AML-193 (cell line): ENCODE measurements at regions not wholly inside any gene's neighbourhood (a gene's known extent, or its start where the extent isn't known, plus 50 kb on each side); places are given as distances from the start of the nearest gene placed in this dataset.
"Not testable (repeated sequence)": the region's sequence is repeated elsewhere in the genome, so short reads cannot be mapped to it uniquely, and the experiment has no call there.

ENCODE experiments used
- DNase-seq, 2 experiments: peaks; one replicate each; lab custom pipeline; 2025; lab: John Stamatoyannopoulos, UW

DNA sequence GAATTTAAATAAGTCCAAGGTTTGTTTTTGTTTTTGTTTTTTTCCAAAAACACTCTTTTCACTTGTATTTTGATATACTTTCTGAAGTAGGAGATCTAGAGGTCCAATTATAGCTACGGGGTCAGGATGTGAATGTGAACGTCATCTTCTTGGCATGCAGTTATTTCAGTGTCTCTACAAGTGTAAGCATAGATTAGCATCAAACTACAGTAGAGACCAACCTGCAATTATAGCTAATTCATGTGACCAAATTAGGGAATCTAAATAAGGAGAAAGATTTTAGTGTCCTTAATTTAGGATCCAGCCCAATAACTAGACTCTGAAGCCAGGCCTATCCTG is 107.3 kb upstream of the PALMD start:
- no peak for DNase-seq

DNA sequence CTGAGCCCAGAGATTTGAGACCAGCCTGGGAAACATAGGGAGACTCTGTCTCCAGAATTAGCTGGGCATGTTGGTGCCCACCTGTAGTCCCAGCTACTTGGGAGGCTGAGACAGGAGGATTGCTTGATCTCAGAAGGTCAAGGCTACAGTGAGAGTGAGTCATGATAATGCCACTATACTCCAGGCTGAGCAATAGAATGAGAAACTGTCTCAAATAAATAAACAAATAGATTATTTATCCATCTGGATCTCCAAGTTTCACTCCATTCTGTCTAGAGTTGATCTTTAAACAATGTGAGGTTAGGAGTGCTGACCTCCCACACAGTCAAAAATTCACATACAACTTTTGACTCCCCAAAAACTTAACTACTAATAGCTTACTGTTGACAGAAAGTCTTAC is 106.8 kb upstream of the PALMD start:
- no peak for DNase-seq

DNA sequence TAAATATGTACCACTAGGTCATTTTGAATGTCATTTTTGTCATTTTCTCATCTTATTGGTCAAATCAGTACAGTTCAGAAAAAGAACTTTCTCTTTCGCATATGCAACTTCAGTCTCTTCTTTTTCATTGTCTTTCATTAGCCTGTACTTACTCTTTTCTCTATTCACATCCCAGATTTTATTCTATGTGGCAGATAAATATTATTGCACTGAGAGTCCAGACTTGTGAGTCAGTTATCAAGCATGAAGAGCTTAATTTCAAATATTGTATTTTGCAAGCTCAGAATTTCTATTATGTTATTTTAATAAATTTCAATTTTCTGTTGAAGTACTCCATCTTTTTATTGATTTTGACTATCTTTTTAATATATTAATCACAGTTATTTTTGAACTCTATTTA is 105.2 kb upstream of the PALMD start:
- no peak for DNase-seq

DNA sequence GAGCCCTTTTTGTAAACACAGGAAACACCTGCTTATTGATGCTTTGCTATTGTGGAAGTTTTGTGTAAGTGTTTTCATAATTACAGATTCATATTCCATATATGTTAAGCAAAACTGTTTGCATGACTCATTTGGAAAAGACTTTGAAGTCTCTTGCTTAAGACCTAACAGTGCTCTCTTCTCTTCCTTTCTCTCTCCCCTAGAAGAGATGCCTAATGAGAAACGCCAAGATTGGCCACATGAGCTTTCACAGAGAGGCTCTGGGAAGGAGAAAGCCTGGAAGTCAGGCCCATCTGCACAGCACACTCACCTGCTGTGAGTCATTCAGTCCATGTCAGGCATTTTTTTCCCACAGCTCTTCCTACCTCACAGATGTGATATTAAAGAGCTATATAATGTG is 101.6 kb upstream of the PALMD start:
- DNase-seq = no peak

DNA sequence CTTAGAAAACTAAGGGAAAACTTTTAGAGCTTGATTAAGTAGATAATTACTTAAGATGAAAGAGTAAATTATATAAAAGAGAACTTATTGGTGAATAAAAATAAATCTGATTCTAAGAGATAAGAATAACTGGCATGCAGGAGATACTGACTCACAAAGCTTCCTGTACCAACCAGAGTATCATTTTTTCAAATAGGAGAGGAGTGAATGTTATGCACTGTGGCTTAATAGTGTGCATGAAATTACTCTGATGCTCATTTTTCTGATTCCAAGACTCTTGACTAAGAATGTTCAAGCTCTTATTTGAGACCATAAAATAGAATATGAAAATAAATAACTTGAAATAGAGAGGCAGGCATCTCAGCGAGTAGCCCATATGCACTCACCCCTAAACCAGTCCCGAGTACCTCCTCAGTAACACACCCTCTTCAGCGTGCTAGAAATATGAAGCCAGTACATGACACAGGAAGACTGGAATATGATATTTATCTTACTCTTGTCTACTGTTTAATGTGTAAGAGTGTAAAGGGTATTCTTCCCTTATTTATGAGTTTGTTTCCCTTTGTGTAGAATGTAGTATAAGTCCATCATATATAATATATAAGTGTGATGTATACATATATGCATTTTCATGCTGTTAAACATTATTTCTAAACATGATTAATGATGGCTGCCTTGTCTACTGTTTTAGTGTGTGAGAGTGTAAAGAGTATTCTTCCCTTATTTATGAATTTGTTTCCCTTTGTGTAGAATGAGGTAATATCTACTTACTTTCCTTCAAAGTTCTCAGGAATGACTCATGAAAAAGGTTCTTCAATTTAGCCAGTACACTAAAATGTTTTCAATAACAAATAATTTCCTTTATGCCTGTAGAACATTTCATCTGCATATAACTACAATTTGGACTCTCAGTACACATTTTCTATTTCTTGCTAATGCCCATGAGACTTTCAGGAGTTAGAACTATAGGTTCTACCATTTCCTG is 99.2 kb upstream of the PALMD start:
- no peak for DNase-seq

DNA sequence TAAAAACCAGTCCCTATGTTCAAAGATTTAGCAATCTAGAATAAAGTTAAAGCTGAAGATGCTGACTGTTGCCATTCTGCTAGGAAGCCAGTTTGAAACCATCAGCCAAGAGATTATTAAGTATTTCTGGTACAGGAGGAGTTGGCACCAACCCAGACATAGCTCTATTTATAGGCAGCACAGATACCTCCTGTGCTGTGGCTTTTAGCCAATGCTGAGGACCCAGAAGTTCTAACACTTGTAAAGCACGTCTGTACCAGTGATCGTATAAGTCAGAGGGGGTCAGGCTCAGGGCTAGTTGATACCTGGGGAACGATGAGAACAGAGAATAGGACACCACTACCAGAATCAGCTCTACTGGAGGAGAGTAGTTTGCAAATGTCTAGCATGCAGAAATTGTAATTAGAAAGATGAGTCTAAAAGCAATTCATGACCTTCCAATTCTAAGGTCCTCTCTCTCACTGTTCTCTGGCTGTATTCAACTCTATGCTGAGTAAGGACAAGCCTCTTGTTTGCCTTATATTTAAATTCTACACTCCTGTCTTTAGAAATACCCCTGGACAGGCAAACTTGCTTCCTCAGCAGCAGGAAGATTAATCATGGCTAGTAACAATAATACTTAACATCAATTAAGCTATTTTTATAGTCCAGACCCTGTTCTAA is 96.8 kb upstream of the PALMD start:
- no peak for DNase-seq

DNA sequence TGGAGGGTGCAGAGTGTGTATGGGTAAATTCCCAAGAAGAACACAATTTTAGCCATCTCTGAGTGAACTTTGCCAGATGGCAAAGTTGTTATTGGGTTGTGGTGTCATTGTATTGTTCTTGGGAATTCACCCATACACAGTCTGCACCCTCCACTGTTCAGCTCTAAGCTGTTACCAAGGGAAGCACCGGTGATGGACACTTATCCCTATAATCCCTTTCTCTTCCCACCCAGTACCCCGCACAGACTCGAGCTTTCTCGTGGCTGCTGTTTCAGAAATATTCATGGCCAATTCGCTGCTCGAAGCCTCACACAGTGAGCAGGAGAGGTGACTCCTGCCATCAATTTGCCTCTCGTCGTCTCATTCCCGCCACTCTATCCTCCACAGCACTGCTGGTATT is 95.7 kb upstream of the PALMD start:
- no peak for DNase-seq

DNA sequence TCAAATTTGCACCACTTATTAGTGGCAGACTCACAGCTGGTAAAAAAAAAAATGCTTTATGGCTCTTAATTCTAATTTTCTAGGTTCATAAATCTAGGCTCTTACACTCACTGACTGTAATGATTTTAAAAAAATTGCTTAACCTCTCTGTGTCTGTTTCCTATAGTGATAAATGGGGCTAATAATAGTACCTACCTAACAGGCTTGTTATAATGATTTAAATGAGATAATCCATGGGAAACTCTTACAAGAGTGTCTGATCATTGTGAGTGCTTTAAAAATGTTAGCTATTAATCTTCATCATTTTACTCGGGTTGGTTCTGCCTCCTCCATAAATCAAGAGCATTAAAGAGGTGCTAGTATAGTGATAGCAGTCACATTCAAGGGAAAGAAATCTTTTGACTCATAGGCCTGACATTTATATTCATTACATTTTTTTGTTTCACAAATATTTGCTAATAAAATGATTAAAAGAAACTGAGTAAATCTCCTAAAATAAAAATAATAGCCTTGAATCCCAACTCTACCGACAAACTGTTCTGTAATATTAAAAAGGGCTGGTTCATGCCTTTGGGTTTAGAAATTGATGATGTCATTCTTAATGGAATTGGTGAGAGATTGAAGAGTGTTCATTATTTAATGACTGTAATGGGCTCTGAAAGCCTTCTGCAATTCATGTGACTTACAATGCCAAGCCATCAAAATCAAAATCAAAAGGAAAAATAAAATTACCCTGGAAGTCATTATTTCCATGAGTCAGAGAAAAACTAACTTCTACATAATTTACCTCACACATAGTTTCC is 93.9 kb upstream of the PALMD start:
- DNase-seq = no peak

DNA sequence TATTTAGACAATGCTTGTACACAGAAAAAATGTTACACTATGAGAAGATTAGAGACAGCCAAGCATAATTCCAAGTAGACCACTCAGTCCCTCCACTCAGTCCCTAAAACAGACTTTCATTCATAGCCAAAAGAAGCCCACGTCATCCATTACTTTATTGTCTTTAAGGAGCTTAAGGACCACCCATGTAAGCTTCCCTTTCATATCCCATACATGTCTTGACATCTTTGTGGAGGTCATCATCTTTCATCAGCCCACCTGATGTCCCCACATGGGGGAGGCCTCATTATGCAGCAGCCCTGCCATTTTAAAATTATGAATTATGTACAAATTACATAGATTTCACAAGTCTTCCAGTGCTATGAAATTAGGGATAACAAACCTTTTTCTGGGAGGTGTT is 92.6 kb upstream of the PALMD start:
- DNase-seq = no peak

DNA sequence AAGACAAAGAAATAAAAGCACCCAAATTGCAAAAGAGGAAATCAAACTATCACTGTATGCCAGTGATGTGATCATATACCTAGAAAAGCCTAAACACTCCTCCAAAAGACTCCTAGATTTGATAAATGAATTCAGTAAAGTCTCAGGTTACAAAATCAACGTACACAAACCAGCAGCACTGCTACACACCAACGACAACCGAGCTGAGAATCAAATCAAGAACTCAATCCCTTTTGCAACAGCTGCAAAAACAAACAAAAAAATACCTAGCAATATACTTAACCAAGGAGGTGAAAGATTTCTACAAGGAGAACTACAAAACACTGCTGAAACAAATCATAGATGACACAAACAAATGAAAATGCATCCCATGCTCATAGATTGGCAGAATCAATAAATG is 92.1 kb upstream of the PALMD start:
- not testable (repeated sequence) for DNase-seq

DNA sequence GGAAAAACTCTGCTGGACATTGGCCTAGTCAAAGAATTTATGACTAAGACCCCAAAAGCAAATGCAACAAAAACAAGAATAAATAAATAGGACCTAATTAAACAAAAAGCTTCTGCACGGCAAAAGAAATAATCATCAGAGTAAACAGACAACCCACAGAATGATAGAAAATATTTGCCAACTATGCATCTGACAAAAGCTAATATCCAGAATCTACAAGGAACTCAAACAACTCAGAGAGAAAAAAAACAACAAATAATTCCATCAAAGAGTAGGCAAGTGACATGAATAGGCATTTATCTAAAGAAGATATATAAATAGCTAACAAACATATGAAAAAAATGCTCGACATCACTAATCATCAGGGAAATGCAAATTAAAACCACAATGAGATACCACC is 91.2 kb upstream of the PALMD start:
- no peak for DNase-seq

DNA sequence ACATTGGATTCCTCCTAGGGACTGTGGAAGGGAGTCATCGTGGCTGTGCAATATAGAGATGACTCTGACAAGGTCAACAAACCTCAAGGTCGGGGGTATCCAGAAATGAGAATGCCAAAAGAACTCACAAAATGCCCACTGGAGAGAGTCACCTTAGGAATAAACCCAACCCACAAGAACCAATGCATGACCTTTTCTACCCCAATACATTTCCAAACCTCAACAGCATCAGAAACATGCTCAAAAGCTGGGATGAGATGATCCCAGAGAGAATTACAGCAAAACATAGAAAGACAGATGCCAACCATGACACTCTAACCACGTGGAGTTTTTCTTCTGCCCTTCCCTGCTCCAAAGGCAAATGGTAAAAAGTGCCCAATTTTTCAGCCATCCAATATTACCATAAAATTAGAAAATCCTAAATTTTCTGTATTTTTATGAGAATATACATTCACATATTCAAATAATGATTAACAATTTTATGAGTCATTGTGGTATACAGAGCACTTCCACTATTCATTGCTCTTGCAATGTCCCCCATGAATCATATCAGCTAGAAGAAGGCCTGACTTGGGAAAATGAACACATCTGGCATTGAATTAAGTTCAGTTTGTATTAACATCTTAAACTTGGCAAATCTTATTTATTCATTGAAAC is 88.2 kb upstream of the PALMD start:
- no peak for DNase-seq

DNA sequence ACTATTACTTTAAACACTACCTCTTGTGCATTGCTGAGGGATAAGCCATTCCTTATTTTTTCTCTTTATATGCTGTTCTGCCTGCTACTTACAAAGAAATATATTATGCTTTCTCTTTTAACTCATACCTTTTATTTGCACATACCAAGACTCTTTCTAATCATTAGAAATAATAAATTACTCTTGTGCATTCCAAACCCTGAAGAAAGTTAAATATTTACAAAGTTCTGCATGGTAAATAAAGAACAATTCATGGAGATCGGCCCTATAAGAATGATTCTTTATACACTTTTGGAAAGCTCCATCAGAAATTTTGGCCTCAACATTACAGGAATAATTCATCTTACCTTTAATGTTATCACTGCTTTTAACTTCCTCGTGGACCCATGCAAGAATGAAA is 86.7 kb upstream of the PALMD start:
- DNase-seq = no peak

DNA sequence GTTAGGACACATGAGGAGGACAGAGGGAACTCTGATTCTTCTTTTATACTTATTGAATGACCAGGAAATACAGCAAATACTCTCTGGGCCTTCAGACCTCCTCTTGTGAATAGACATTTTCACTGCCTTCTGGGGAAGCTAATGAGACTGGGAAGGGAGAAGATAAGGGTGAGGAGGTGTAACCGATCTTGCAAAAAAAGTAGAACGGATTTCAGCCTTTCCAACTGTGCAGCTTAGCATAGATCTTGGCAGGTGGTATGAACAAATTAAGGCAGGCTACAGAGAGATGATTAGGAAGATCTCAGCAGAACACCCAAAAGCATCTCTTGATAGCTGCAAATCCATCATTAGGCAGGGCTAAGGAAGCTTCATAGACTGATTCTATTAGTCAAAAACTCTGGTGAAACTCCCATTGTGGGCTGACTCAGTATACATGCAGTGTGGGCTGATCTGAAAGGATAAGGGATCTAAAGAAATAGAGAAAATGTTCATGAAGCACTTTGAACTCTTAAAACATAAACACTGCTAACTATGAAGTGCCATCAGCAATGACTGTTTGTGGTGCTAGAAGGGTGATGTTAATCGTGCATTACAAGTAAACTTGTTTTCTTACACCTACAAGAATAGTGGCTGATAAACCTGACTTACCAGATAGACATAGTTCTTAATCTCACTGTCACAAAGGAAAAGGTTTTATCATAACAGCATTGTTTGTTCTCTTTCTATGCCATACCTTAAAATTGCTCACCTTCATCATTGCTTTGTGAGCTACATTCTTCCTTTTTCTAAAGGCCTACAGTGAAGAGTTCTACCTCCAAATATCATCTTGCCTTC is 85.5 kb upstream of the PALMD start:
- DNase-seq = no peak

DNA sequence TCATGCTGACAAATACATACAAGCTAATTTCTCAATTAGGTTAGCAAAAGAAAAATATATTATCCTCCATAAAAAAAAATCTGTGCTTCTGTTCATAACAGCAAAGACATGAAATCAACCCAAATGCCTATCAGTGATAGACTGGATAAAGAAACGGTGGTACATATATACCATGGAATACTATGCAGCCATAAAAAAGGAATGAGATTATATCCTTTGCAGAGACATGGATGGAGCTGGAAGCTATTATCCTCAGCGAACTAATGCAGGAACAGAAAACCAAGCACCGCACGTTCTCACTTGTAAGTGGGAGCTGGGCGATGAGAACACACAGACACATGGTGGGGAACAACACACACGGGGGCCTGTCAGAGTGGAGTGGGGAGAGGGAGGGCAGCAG is 84.0 kb upstream of the PALMD start:
- no peak for DNase-seq

DNA sequence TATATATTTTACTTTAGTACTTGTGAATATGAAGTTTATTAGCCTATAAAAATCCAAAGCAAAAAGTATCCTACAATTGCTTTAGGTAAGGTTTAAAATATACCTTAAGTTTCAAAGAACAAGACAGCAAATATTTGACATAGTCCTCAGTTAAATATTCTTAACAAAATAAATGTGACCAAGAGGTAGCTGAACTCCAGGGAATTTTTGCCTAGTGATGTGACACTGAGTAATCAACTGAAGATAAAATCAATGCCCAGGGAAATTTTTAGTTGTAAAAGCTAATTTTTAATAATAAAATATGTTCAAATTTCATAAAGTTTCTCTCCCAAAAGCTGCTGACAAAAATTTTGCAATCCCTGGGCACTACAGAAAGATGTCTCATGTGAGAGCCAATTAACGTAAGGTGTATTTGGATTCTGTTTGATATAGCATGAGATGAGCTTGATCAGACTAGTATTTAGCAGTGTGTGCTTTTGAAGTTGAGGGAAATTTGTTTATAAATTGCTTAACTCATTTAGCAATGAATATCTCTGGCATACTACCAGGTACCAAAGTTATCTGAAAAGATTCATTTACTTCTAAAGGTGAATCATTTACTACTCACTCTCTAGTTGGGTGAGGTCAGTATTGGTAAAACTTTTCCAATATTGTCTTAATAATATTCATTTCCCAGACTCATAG is 80.2 kb upstream of the PALMD start:
- DNase-seq = no peak

DNA sequence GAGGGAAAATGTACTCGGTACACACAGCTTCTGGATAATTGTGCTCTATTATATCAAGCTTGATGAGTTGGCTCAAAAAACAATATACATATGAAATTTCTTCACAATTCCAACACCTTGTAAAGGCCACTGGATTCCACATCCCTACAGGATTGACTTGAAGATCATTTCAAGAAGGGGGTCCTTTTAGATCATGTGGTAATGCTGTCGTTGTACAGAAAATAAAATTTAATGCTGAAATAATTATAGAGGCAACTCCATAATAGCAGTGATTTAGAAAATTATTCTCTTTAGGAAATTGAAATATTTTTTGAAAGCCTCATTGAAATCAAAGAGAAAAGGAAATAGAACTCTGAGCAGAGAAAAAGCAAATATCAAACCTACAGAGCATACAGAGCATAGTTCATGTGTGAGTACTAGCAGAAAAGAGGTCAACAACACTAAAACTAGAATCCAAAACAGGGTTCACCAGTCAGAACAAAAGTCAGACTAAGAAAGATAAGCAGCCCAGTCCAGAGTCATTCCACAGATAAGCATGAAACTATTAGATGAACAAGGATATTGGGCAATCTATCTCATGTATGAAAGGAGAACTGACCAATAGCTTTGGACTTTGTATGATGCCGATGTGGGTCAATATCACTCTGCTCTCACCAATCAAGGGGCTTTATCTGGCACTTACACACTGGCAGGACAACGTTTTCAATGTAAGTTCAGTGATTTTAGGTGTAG is 79.5 kb upstream of the PALMD start:
- DNase-seq = no peak

DNA sequence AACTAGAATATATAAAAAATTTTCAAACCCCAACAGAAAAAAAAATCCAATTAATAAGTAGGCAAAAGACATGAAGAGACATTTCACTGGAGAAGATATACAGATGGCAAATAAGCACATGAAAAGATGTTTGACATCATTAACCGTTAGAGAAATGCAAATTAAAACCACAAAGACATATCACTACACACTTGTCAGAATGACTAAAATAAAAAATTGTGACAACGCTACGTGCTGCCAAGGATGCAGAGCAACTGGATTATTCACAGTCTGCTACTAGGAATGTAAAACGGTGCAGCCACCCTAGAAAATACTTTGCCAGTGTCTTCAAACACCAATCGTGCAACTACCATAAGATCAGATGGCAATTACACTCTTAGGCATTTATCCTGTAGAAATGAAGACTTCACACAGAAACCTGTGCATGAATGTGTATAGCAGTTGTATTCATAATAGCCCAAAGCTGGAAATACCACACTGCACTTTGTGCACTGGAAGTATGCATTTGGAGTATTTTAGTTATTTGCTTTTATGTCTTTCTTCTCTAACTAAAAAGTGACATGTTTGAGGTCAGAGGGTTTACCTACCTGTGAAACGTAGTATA is 75.3 kb upstream of the PALMD start:
- DNase-seq = no peak

DNA sequence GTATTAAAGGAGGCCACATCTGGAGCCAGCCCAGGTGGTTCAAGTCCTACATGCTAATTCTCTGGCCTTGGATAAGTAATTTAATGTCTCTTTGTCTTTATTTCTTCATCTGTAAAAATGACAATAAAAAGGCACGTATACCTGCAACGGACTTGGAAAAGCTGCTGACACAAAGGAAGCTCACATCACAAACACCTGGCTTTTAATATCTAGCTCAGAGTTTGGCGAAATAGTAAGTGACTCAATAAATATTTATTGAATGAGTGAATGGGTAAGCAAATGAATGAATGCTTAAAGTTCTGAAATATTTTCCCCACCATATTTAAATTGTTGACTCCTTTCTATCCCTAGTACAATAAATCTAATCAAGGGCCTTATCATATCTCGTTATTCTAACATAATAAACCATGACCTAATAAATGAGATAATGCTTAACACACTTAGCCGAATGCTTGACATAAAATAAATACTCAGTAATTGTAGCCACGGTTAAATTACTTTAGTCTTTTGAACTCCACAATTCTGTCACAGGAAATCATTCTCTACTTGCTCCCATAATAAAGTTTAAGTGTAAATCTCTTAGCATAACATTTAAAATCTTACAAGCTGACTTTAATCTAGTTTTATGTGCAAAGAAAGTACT is 74.7 kb upstream of the PALMD start:
- no peak for DNase-seq
